ENCODE measurements at regions not wholly inside any gene's neighbourhood (a gene's known extent, or its start where the extent isn't known, plus 50 kb on each side); places are given as distances from the start of the nearest gene placed in this dataset.

GRCh38 chr7:32152576-32152975 lies 82.4 kb upstream of the PDE1C start:
- DNase-seq (ENCODE audit: low read depth in 4 of 4, low spot score in 3 of 4) = no peak

GRCh38 chr7:32150589-32150988 lies 80.4 kb upstream of the PDE1C start:
- no peak for DNase-seq (ENCODE audit: low read depth in 4 of 4, low spot score in 3 of 4)

GRCh38 chr7:32150039-32150438 lies 79.8 kb upstream of the PDE1C start:
- DNase-seq (ENCODE audit: low read depth in 4 of 4, low spot score in 3 of 4) = no peak

GRCh38 chr7:32147546-32148268 lies 77.5 kb upstream of the PDE1C start:
- no peak for DNase-seq (ENCODE audit: low read depth in 4 of 4, low spot score in 3 of 4)

GRCh38 chr7:32145911-32146310 lies 75.7 kb upstream of the PDE1C start:
- no peak for DNase-seq (ENCODE audit: low read depth in 4 of 4, low spot score in 3 of 4)

- DNase-seq (ENCODE audit: low read depth in 4 of 4, low spot score in 3 of 4) = no peak
Measured at GRCh38 chr7:32144676-32145075, 74.5 kb upstream of the PDE1C start.

- no peak for DNase-seq (ENCODE audit: low read depth in 4 of 4, low spot score in 3 of 4)
Measured at GRCh38 chr7:32143301-32143700, 73.1 kb upstream of the PDE1C start.

- no peak for DNase-seq (ENCODE audit: low read depth in 4 of 4, low spot score in 3 of 4)
Measured at GRCh38 chr7:32142649-32143048, 72.4 kb upstream of the PDE1C start.

- DNase-seq (ENCODE audit: low read depth in 4 of 4, low spot score in 3 of 4) = no peak
Measured at GRCh38 chr7:32140210-32140939, 70.2 kb upstream of the PDE1C start.

GRCh38 chr7:32137059-32137458 lies 66.9 kb upstream of the PDE1C start:
- no peak for DNase-seq (ENCODE audit: low read depth in 4 of 4, low spot score in 3 of 4)

GRCh38 chr7:32131091-32131490 lies 60.9 kb upstream of the PDE1C start:
- DNase-seq (ENCODE audit: low read depth in 4 of 4, low spot score in 3 of 4) = no peak

- no peak for DNase-seq (ENCODE audit: low read depth in 4 of 4, low spot score in 3 of 4)
Measured at GRCh38 chr7:32126843-32127242, 56.6 kb upstream of the PDE1C start.

Data from left renal pelvis (tissue), 4 donors.